ENCODE measurements at regions not wholly inside any gene's neighbourhood (a gene's known extent, or its start where the extent isn't known, plus 50 kb on each side); places are given as distances from the start of the nearest gene placed in this dataset.

GRCh38 chr5:172577267-172577909 is 63.7 kb upstream of the NEURL1B start (continued):
- TF ChIP-seq ZNF462 (CRISPR knock-in tag; IDR thresholded peaks at IDR 0.05): no peak
- no peak for TF ChIP-seq JUNB (IDR thresholded peaks at IDR 0.05; ENCODE audit: unreplicated experiment)
- TF ChIP-seq POLR2AphosphoS5 (IDR thresholded peaks at IDR 0.05; ENCODE audit: low read depth): no peak
- TF ChIP-seq ZNF331 (CRISPR knock-in tag; IDR thresholded peaks at IDR 0.05; ENCODE audit: low read depth): no peak
- TF ChIP-seq, protein P1, sequence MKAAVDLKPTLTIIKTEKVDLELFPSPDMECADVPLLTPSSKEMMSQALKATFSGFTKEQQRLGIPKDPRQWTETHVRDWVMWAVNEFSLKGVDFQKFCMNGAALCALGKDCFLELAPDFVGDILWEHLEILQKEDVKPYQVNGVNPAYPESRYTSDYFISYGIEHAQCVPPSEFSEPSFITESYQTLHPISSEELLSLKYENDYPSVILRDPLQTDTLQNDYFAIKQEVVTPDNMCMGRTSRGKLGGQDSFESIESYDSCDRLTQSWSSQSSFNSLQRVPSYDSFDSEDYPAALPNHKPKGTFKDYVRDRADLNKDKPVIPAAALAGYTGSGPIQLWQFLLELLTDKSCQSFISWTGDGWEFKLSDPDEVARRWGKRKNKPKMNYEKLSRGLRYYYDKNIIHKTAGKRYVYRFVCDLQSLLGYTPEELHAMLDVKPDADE (IDR thresholded peaks at IDR 0.05): no peak
- TF ChIP-seq STAT1 (IDR thresholded peaks at IDR 0.05; ENCODE audit: unreplicated experiment): no peak
- no peak for TF ChIP-seq ZNF114 (CRISPR knock-in tag; IDR thresholded peaks at IDR 0.05)
- TF ChIP-seq EZH2 (IDR thresholded peaks at IDR 0.05; ENCODE audit: low read depth, unreplicated experiment): no peak
- no peak for TF ChIP-seq NANOG (IDR thresholded peaks at IDR 0.05; ENCODE audit: borderline replicate concordance)
- TF ChIP-seq EZH2phosphoT487 (IDR thresholded peaks at IDR 0.05; ENCODE audit: unreplicated experiment): no peak
- TF ChIP-seq, protein P2, sequence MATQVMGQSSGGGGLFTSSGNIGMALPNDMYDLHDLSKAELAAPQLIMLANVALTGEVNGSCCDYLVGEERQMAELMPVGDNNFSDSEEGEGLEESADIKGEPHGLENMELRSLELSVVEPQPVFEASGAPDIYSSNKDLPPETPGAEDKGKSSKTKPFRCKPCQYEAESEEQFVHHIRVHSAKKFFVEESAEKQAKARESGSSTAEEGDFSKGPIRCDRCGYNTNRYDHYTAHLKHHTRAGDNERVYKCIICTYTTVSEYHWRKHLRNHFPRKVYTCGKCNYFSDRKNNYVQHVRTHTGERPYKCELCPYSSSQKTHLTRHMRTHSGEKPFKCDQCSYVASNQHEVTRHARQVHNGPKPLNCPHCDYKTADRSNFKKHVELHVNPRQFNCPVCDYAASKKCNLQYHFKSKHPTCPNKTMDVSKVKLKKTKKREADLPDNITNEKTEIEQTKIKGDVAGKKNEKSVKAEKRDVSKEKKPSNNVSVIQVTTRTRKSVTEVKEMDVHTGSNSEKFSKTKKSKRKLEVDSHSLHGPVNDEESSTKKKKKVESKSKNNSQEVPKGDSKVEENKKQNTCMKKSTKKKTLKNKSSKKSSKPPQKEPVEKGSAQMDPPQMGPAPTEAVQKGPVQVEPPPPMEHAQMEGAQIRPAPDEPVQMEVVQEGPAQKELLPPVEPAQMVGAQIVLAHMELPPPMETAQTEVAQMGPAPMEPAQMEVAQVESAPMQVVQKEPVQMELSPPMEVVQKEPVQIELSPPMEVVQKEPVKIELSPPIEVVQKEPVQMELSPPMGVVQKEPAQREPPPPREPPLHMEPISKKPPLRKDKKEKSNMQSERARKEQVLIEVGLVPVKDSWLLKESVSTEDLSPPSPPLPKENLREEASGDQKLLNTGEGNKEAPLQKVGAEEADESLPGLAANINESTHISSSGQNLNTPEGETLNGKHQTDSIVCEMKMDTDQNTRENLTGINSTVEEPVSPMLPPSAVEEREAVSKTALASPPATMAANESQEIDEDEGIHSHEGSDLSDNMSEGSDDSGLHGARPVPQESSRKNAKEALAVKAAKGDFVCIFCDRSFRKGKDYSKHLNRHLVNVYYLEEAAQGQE (IDR thresholded peaks at IDR 0.05; ENCODE audit: unreplicated experiment): no peak
- TF ChIP-seq CREB1 (CRISPR knock-in tag; IDR thresholded peaks at IDR 0.05; ENCODE audit: low read depth): no peak
